ENCODE measurements at regions not wholly inside any gene's neighbourhood (a gene's known extent, or its start where the extent isn't known, plus 50 kb on each side); places are given as distances from the start of the nearest gene placed in this dataset.

DNA sequence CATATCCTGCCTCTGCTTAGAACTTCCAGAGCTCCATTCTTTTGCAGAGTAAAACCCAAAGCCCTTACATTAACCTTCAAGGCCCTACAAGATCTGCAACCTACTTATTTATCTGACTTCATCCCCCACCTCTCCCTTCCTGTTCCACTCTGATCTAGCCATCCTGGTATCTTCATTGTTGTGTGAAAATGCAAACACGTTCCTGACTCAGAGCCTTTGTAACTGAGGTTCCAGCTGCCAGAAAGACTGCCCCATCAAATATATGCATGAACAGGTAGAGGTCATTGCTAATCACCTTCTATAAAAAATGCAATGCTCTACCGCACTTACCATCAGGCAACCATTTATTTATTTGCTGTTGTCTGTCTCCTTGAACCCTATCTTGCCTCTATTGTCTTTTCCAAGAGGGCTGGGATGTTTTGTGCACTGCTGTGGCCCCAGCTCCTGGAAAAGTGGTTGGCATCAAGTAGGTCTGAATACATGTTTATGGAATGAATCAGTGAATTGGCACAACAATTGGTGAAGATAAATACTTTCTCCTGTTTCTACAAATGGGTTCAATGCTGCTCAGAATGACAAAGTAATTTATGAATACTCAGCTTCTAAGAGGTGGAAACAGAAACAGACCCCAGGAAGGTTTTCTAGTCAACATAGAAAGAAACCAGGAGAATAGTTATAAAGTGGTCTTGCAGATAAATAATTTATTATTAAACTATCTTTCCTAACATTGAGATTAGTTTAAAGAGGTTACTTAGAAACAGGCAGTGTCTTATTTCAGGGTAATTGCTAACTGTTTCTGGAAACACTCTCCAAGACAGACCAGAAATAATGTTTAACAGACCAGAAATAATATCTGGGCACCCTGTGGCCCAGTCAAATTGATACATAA is 230.6 kb upstream of the CD180 start:
- Mint-ChIP-seq H3K27ac (no peak overlapping the region), H3K4me3 (no peak overlapping the region)
- no peak for DNase-seq (ENCODE audit: low spot score)

DNA sequence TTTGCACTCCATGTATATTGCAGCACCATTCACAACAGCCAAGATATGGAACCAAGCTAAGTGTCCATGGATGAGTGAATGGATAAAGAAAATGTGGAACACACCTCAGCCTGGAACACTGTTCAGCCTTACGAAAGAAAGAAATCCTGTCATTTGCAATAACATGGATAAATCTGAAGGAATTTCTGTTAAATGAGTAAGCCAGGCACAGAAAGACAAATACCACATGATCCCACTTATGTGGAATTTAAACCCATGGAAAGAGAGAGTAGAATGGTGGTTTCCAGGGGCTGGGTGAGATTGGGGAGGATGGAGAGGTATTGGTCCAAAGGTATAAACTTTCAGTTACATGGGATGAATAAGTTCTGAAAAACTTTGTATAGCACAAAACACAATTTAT is 228.9 kb upstream of the CD180 start:
- Mint-ChIP-seq H3K4me3 (no peak overlapping the region), H3K36me3 (ENCODE audit: low read depth) (no peaks in the 10 kb centered on the region), H3K9me3 (no peaks in the 10 kb centered on the region), H3K4me1 (ENCODE audit: low read depth) (peaks cover 2% of the 10 kb centered on the region), H3K27me3 (ENCODE audit: low read depth) (no peaks in the 10 kb centered on the region), H3K27ac (no peak overlapping the region)
- no peak for DNase-seq (ENCODE audit: low spot score)

More for the DNA sequence above, 230.6 kb upstream of the CD180 start:
- Mint-ChIP-seq H3K9me3 (no peaks in the 10 kb centered on the region), H3K4me1 (ENCODE audit: low read depth) (no peaks in the 10 kb centered on the region), H3K36me3 (ENCODE audit: low read depth) (no peaks in the 10 kb centered on the region), H3K27me3 (ENCODE audit: low read depth) (no peaks in the 10 kb centered on the region)

DNA sequence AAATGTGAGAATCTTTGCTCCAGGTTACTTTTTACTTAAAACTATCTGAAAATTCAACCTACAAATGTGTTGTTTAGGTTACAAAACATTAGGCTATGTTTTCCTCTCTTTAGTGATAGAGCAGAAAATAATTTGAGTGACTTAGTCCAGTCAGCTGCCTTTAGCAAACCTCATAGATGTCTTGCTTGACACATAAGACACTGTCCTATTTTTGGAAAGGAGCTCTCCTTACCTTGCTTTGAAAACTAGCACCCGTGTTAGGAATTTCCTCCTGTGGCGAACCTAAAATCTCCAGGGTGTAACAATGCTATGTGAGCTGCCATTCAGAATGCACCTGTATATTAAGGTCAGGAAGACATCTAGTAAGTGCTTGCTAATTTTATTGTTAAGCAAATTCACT is 221.2 kb upstream of the CD180 start:
- Mint-ChIP-seq H3K36me3 (ENCODE audit: low read depth) (no peaks in the 10 kb centered on the region), H3K4me3 (no peak overlapping the region), H3K4me1 (ENCODE audit: low read depth) (peaks cover 2% of the 10 kb centered on the region), H3K27me3 (ENCODE audit: low read depth) (no peaks in the 10 kb centered on the region), H3K9me3 (no peaks in the 10 kb centered on the region), H3K27ac (no peak overlapping the region)
- no peak for DNase-seq (ENCODE audit: low spot score)

DNA sequence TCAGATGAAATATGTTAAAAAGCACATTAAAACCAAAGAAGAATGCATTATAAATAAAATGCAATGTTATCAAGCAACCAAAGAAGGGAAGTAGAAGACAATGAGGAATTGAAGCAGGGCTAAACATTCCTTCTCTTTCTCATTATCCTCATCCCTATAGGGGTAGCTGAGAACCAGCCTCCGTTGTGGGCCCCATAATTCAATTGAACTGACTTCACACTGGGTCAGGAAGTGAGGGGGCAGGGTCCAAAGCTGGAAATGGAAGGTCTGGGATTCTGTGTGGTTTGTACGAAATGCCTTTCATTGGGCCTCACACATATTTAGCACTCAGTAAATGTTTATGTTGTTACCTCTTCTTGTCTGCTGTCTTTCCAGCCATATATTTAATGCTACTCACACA is 220.4 kb upstream of the CD180 start:
- H3K4me1 Mint-ChIP-seq (ENCODE audit: low read depth), result no peaks in the 10 kb centered on the region
- no peak overlapping the region for H3K4me3 Mint-ChIP-seq
- no peaks in the 10 kb centered on the region for H3K36me3 Mint-ChIP-seq (ENCODE audit: low read depth)
- H3K27ac Mint-ChIP-seq, result no peak overlapping the region
- no peak for DNase-seq (ENCODE audit: low spot score)
- H3K9me3 Mint-ChIP-seq, result no peaks in the 10 kb centered on the region
- no peaks in the 10 kb centered on the region for H3K27me3 Mint-ChIP-seq (ENCODE audit: low read depth)

DNA sequence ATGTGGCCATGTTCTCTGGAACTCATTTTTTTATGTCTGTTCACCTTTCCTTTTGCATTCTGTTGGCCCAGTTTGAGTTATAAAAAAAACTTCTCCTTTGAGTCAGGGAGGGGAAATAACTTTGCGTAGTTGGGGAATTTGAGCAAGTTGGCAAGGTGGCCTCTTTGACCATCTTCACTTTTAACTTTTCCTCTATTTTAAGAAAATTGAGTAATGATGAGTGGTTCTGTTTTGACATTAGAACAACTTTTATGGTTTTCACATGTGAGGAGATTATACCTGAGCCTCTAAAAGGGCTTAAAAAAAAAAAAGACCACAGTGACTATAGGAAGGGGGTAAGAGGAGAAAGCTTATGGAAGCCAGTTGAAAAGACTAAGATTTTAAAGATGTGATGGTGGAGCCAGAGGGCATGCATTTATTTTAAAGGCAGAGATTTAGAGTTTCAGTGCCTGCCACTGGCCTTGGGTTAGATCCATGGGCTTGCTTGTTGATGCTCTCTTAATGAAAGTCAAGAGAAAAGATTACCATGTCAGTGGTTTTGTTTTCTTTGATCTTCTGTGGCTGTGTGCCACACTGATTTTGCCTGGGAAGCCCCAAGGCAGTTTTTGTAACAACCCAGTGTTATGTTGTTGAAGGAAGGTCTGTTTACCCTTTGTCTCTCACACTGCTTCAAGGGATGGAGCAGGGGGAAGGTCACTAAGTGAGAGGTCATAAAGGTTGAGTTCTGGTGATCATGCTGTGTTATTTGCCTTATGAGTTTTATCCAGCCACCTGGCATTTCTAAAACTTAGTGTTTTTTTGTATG is 219.7 kb upstream of the CD180 start:
- no peak overlapping the region for H3K4me3 Mint-ChIP-seq
- no peak for DNase-seq (ENCODE audit: low spot score)
- H3K27ac Mint-ChIP-seq, result no peak overlapping the region
- H3K4me1 Mint-ChIP-seq (ENCODE audit: low read depth), result no peaks in the 10 kb centered on the region
- no peaks in the 10 kb centered on the region for H3K27me3 Mint-ChIP-seq (ENCODE audit: low read depth)
- no peaks in the 10 kb centered on the region for H3K9me3 Mint-ChIP-seq
- no peaks in the 10 kb centered on the region for H3K36me3 Mint-ChIP-seq (ENCODE audit: low read depth)

DNA sequence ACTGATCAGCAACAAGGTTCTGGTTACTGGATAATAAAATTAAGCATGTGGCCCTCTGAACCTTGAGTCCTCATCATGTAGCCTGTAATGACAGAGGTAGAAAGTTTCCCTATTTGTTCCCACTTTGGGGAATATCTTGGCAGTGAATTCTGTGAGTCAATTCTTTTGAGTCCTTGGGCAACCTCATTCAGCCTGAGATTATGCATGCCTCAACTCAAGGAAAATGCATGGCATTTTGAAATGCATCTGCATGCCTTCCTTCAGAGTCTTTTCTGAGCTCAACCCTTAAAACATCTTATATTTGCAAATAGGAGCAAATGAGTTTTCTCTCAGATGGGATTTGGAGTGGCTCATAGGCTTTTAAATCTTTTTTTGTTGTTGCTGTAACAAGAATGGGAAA is 218.1 kb upstream of the CD180 start:
- no peaks in the 10 kb centered on the region for H3K27me3 Mint-ChIP-seq (ENCODE audit: low read depth)
- no peak for DNase-seq (ENCODE audit: low spot score)
- H3K9me3 Mint-ChIP-seq, result no peaks in the 10 kb centered on the region
- H3K36me3 Mint-ChIP-seq (ENCODE audit: low read depth), result no peaks in the 10 kb centered on the region
- H3K27ac Mint-ChIP-seq, result no peak overlapping the region
- no peaks in the 10 kb centered on the region for H3K4me1 Mint-ChIP-seq (ENCODE audit: low read depth)
- H3K4me3 Mint-ChIP-seq, result no peak overlapping the region

DNA sequence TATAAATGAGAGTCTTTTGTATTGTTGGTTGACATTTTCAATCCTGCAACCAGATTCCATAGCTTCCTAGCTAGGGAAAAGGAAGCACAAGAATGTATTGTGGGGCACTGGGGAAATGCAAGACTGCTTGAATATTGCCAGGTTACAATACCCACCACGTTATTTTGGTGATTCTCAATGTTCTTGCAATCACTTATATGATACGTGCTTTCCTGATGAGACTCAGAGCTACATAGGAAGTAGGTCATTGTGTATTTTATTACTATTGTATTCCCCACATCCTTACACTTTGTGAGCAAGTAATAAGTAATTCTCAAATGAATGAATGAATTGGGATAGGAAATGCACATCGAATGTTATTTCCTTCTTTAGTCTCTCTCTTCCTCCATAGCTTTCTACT is 217.1 kb upstream of the CD180 start:
- Mint-ChIP-seq H3K27me3 (ENCODE audit: low read depth) (no peaks in the 10 kb centered on the region), H3K27ac (no peak overlapping the region), H3K36me3 (ENCODE audit: low read depth) (no peaks in the 10 kb centered on the region), H3K4me1 (ENCODE audit: low read depth) (no peaks in the 10 kb centered on the region), H3K4me3 (no peak overlapping the region), H3K9me3 (no peaks in the 10 kb centered on the region)
- no peak for DNase-seq (ENCODE audit: low spot score)

DNA sequence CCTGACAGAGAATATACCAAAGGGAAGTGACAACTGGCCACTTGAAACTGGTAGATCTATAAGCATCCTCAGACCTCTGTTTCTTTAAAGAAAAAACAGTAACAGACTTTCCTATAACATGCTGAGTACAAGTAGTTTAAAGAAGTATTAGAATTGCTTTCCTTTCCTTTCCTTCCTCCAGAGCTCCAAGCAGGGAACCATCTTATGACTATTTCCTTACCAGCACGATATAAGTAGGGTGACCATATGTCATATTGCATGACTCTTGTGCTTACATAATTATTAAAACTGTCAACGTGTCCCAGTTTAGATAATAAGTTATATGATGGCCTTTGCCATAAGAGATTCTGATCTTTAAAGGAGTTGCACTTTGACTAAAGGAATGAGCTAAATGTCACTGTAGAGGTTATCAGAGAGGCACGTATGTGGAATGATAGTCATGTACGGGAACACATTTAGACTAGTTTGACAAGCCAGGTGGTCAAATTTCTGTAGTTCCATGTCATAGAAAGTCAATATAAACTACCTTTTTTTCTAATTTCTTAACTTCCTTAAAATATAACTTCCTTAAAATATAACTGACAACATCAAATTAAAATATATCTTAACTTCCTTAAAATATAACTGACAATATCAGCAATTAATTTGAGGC is 212.7 kb upstream of the CD180 start:
- no peak overlapping the region for H3K27ac Mint-ChIP-seq
- no peak for DNase-seq (ENCODE audit: low spot score)
- no peaks in the 10 kb centered on the region for H3K36me3 Mint-ChIP-seq (ENCODE audit: low read depth)
- H3K27me3 Mint-ChIP-seq (ENCODE audit: low read depth), result peaks cover 2% of the 10 kb centered on the region
- no peaks in the 10 kb centered on the region for H3K9me3 Mint-ChIP-seq
- H3K4me1 Mint-ChIP-seq (ENCODE audit: low read depth), result no peaks in the 10 kb centered on the region
- H3K4me3 Mint-ChIP-seq, result no peak overlapping the region

DNA sequence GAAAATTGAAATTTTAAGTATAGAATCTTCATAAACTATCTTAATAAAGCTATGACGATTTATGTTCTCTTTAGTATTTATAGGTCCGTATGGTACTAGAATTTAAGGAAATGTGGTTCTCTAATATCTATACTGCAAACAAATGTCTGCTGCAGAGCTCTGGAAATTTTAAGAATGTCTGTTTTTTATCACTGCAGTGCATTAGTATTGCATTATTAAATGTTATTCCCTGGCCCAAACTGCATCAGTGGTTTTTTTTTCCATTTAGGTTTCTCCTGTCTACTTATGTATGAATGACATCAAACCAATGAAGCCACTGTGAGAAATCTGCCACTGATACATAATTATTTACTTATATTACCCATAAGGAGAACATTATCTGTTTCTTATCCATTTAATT is 211.4 kb upstream of the CD180 start:
- peaks cover 2% of the 10 kb centered on the region for H3K27me3 Mint-ChIP-seq (ENCODE audit: low read depth)
- no peaks in the 10 kb centered on the region for H3K9me3 Mint-ChIP-seq
- no peak overlapping the region for H3K4me3 Mint-ChIP-seq

DNA sequence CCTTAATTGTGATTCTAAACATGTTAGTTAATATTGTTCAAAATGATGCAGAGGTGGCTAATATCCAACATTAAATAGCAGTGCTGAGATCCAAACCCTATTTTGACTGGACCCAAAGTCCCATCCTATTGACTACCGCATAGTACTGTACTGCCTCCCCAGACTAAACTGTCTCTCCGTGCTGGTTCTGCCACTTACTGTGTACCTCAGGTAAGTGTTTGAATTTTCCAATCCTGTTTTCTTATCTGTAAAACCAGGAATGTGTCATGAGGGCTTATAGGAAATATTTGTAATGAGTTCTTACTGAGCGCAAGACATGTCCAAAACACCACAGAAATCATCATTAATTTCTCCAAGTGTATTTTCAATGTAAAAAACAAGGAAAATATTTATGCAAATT is 209.2 kb upstream of the CD180 start:
- H3K27ac Mint-ChIP-seq, result no peak overlapping the region
- no peaks in the 10 kb centered on the region for H3K4me1 Mint-ChIP-seq (ENCODE audit: low read depth)
- DNase-seq (ENCODE audit: low spot score), result no peak
- no peaks in the 10 kb centered on the region for H3K9me3 Mint-ChIP-seq
- H3K4me3 Mint-ChIP-seq, result no peak overlapping the region
- H3K27me3 Mint-ChIP-seq (ENCODE audit: low read depth), result peaks cover 2% of the 10 kb centered on the region
- no peaks in the 10 kb centered on the region for H3K36me3 Mint-ChIP-seq (ENCODE audit: low read depth)

More for the DNA sequence above, 211.4 kb upstream of the CD180 start:
- no peaks in the 10 kb centered on the region for H3K36me3 Mint-ChIP-seq (ENCODE audit: low read depth)
- H3K27ac Mint-ChIP-seq, result no peak overlapping the region
- DNase-seq (ENCODE audit: low spot score), result no peak
- no peaks in the 10 kb centered on the region for H3K4me1 Mint-ChIP-seq (ENCODE audit: low read depth)

DNA sequence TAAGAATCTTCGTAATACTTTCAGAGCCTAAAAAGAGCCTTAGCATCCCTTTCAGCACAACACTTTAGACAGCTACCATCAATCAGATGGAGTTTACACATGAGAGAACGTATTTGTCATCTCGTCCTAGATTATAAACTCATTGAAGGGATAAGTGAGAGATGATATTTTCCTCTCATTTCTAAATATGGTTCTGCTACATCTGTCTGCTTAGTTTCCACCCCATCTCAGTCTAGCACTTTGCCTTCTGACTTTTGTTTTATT is 208.4 kb upstream of the CD180 start:
- Mint-ChIP-seq H3K4me1 (ENCODE audit: low read depth) (no peaks in the 10 kb centered on the region), H3K36me3 (ENCODE audit: low read depth) (no peaks in the 10 kb centered on the region), H3K9me3 (no peaks in the 10 kb centered on the region), H3K4me3 (no peak overlapping the region), H3K27ac (no peak overlapping the region), H3K27me3 (ENCODE audit: low read depth) (peaks cover 5% of the 10 kb centered on the region)
- DNase-seq (ENCODE audit: low spot score), result no peak

DNA sequence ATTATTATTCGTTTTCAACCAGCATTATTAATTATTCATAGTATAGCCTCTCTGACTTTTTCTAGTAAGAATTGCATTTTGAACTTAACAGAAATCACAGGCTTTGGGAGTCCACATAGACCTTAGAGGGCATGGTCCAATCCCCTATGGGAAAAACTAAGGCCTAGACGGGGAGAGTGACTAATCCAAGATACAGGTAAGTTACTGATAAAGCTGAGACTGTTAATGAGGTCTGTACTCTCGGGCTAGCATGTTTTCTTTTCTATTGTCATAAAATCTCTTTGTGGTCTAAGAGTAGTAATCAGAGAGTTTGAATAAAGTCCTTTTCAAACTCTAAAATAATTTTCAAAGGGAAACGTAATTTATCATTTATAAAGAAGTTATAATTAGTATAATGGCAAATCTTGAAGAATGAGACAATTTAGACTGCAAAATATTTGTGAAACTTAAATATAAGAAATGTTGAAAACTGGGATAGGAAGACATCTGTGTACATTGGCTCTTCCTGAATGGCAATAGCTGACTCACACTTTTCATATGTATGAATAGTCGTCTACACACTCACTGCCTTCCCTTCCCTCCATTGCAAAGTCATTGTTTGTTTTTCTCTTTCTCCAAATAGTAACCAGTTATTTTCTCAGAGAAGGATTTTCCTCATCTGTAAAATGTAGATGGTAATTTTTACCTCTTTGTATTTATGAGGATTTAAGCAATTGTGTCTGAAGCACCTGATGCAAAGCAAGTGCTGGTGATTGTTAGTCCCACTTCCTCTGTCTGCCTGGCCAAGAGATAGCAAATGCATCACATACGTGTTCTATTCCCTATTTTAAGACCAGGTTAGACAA is 207.9 kb upstream of the CD180 start:
- H3K4me3 Mint-ChIP-seq, result no peak overlapping the region
- no peak overlapping the region for H3K27ac Mint-ChIP-seq
- DNase-seq (ENCODE audit: low spot score), result no peak
- H3K4me1 Mint-ChIP-seq (ENCODE audit: low read depth), result no peaks in the 10 kb centered on the region
- H3K9me3 Mint-ChIP-seq, result no peaks in the 10 kb centered on the region
- H3K36me3 Mint-ChIP-seq (ENCODE audit: low read depth), result no peaks in the 10 kb centered on the region
- peaks cover 5% of the 10 kb centered on the region for H3K27me3 Mint-ChIP-seq (ENCODE audit: low read depth)

DNA sequence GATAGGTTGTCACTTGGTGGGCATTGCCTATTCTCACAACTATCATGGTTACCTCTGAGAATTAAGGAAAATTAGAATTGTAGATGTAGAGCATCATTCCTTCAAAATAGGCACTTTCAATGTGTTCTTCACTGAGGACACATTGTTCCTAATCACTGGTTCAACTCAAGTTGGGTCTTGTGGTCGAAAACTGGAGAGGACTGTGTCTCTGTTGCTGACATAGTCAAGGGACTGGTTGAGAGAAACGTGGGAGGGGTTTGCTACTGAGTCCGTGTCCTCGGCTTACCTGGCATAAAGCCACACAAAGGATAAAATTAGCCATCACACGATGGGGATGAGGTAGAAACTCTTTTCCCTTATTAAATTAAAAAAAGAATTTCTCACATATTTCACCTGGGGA is 205.9 kb upstream of the CD180 start:
- Mint-ChIP-seq H3K27ac (no peak overlapping the region), H3K4me3 (no peak overlapping the region), H3K4me1 (ENCODE audit: low read depth) (no peaks in the 10 kb centered on the region), H3K9me3 (no peaks in the 10 kb centered on the region), H3K27me3 (ENCODE audit: low read depth) (peaks cover 3% of the 10 kb centered on the region), H3K36me3 (ENCODE audit: low read depth) (no peaks in the 10 kb centered on the region)
- DNase-seq (ENCODE audit: low spot score), result no peak

All from T-helper 2 cell treated with Interferon-gamma antibody and Interleukin-4, amounts not matched to agents 5 μg/mL and 100 μg/mL, for 36 hours (primary cell).